ENCODE measurements at regions not wholly inside any gene's neighbourhood (a gene's known extent, or its start where the extent isn't known, plus 50 kb on each side); places are given as distances from the start of the nearest gene placed in this dataset.

DNA sequence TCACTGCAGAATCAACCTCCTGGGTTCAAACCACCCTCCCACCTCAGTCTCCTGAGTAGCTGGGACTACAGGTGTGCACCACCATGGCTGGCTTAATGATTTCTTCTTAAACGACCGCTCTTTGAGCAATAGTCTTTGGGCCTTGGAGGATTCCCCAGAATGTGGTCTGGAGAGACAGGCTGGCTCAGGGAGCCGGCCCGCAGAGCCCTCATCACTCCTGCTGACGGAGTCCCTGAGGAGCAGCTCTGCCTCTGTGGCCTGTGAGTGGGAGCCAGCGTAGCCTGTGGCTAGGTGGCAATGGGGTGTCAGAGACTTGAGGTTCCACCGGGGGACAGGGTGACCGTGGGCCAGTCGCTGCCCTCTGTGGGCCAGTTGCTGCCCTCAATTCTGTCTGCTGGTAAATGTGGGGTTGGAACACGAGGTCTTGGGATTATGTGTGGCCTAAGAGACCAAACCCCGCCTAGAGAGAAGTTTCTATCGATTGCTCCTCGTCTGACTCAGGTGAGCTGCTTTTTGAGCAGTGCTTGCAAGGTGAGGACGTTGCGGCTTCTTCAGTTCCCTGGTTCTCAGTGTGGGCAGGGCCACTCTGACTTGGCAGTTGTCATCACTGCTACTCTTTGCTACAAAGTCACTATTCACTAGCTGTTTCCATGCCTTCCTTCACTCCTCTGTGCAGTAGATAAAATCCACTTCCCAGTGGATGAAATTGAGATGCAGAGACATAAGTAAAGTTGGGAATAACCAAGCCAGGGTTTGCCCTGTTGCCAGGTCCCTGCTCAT, 124.8 kb upstream of the NECTIN1 start:
- DNase-seq (ENCODE audit: low read depth) = no peak

DNA sequence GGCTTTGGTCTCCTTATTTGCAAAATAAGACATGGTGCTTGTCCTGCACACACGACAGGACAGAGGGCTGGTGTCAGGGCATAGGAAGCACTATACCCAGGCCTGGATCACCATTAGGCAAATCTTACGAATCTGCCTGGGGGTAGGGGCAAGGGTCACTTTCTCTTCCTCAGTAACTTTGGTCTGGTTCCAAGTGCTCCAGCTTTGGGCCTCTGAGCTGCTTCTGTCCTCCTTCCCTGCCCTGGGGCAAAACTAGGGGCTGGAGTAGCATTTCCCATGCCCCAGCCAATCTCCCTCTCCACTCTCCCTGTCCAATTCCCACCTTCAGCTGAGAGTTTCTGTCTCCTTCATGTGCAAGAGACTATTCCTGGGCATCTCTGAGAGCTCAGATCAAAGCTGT, 123.7 kb upstream of the NECTIN1 start:
- no peak for DNase-seq (ENCODE audit: low read depth)

DNA sequence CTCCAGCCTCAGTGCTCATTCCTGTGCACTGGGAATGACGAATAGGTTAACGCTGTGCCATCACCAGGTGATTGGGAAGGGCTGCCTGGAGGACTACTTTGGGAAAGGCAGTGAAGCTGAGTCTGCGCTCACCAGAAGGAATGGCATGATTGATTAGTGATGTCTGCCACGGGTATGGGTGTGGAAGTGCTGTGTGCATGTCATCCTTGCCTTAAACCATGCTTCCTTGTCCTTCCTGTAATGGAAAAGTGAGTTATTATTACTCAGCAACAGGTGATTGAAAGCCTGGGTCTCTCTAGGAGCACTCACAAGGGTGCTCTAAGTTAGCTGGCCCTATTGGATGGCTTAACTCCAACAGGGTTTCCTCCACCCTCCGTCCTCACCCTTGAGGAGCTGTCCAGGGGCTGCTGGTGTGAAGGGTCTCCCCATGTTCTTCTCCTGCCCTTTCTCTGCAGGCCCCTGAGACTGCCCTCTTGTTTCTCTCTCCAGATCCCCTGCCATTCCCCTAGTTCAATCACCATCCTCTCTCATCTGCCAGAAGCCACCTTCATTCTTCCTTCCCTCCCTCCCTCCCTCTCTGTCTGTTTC, 121.9 kb upstream of the NECTIN1 start:
- DNase-seq (ENCODE audit: low read depth) = no peak

DNA sequence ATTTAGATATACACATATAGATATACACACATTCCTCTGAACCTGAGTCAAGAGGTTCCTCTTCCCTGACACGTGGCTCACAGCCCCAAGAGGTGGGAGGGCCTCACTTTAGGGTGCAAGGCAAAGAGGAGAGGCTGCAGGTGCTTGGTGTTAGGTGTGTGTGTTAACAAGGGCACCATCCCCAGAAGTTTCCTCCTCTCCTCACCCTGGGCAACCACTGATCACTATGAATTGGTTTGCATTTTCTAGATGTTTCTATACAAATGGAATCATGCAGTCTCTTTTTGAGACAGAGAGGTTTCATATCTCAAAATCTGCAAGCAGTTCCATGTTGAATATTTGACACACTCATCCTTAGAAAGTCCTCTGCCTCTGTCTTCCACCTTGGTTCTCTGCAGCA, 120.9 kb upstream of the NECTIN1 start:
- no peak for DNase-seq (ENCODE audit: low read depth)

DNA sequence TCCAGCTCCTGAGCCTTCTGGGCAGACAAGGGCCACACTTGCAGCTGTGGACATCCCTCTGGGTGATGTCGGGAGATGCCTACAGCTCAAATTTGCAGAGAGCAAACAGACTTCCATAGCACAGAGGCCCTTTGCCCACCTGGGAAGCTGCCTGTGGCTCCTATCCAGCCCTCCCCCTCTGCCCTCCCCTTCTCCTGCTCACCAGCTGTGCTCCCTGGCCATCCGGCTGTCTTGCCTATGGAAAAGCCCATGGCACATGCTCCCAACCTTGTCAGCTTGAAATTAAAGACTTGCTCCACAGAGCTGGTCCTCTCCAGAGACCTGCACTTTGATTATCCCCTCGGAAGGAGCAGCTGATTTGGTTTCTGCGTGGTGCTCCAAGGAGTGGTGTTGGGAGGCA, 118.9 kb upstream of the NECTIN1 start:
- no peak for DNase-seq (ENCODE audit: low read depth)

DNA sequence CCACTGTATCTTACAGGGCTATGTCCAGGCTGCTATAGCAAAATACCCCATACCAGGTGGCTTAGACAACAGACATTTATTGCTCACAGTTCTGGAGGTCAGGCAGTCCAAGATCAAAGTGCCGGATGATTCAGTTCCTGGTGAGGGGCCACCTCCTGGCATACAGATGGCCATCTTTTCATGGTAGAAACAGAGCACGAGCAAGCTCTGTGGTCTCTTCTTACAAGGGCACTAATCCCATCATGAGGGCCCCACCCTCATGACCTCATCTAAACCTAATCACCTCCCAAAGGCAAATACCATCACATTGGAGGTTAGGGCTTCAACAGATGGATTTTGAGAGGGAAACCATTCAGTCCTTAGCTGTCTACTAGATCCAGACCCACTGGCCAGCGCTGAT, 117.4 kb upstream of the NECTIN1 start:
- DNase-seq (ENCODE audit: low read depth) = no peak

DNA sequence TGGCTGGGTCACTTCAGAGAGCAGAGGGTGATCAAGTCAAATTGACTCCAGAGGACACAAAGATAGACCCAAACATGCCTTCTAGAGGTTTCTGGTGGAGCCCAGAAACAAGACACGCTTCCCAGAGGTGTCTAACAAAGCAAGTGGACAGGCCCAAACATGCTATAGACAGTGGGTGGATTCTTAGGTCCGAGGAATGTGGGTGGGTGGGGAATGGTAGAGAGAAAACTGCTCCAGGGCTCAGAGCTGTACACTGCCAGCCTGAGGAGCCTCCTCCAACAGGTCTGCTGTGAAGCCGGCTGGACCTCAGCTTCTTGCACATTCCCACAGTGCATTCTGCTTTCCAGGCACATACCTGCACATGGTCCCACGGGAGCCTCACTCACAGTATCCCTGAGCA, 116.8 kb upstream of the NECTIN1 start:
- DNase-seq (ENCODE audit: low read depth) = no peak

DNA sequence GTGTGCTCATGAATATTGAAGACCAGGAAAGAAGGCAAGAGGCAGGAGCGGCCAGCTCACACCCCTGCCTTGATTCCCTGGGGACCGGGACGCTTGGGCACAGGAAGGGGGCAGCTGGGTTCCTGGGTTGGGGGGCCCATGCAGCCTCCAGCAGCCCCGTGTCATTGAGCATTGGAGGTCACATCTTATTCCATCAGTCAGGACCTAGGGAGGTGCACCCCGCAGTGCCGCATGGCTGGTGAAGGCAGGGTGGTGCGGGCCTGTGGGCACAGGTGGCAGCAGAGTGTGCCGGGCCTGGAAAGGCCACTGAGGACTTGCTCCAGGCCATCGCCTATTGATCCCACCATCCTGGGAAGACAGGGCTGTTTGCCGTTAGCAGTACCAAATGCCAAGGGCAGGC, 116.3 kb upstream of the NECTIN1 start:
- DNase-seq (ENCODE audit: low read depth) = no peak

DNA sequence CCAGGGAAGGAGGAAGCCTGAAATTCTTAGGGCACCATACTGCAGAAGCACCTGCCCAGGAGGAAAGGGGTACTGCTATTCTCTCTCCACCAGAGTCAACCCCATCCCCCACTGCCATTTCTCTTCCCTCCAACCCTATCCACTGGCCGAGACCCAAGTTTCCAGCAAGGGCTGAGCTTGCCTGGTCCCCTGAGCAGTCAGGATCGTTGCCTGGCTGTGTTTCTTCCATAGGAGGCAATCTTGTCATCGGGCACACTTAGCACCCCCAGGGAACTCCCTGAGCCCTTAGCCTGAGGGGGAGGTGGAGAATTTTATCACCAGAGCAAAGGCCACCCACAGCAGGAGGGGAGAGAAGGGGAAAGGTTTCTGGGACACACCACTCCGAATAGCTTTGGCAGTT, 115.8 kb upstream of the NECTIN1 start:
- DNase-seq (ENCODE audit: low read depth) = no peak

DNA sequence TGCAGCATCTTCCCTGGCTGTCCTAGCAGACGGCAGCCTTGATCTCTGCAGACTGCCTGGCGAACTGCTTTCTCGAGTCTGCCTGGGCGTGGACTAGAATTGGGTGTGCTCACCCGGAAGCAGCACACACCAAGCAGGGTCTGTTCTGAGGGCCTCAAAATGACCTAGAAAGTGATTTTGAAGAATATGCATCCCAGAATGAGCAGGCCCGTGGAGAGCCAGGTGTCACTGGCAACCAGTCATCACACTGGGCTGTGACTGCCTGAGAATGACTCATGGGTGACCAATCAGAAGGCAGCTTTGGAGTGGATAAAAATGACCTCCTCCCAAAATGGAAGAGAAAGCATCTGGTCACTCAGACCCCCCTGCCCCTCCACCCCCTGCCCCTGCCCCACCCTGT, 114.9 kb upstream of the NECTIN1 start:
- no peak for DNase-seq (ENCODE audit: low read depth)

DNA sequence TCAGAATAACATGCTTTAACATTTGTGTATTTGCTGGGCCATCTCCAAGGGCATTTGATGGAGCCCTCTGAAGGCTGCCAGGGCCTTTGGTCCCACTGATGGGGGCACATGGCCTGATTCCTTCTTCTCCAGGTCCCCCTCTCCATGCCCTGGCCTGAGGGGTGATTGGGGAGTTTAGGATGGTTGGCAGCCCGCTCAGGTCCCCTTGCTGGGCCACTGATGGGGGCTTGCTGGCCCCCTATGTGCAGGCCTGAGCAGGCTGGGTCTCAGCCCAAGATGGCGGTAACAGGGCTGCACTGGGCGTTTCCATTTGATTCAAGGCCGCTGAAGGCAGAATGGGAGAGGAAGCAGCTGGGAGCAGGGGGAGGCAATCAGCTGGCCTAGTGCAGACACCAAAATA, 113.7 kb upstream of the NECTIN1 start:
- no peak for DNase-seq (ENCODE audit: low read depth)

DNA sequence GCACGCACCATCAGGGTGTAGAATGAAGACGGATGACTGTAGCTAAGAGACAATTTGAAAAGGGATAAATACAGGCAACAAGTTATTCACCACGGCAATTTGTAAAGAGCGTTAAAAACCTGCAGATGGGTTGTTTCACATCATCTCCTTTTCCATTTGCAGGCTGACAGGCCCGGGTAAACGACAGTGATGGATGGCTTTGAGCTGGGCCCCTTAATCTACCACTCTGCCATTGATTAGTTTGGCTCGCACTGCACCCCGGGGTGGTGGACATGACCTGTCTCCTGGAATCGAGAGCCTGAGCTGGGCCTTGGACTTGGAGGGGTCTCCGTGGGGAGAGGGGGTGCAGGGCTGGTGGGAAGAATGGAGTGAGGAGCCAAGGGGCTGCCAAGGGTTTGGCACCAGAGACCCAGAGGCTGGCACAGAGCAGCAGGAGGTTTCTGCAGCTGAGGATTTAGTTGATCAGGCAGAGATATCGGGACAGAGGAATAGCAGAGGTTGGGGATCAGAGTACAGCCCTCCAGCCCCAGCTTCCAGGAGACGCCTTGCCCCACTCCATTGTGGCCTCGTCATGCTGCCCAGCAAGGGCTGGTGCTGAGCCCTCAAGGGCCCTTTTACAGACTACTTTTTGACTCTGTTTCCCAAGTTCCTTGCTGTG, 110.6 kb upstream of the NECTIN1 start:
- DNase-seq (ENCODE audit: low read depth) = no peak

DNA sequence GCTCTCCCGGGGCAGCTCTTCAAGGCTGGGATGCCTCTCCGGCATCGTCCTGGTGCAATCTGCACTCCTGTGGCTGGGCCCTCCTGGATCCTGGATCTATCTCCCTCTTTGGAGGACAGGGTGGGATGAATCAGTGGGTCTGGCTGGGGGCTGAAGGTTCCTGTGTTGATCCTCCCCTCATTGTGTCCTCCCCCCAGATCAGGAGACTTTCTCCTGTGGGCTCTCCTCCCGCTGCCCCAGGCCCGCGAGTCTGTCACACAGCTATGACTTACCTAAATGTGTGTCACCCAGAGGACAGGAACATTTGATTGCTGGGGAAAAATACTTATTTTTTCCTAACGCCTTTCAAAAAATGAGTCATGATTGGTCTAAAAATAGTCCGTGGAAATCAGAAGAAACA, 106.8 kb upstream of the NECTIN1 start:
- no peak for DNase-seq (ENCODE audit: low read depth)

DNA sequence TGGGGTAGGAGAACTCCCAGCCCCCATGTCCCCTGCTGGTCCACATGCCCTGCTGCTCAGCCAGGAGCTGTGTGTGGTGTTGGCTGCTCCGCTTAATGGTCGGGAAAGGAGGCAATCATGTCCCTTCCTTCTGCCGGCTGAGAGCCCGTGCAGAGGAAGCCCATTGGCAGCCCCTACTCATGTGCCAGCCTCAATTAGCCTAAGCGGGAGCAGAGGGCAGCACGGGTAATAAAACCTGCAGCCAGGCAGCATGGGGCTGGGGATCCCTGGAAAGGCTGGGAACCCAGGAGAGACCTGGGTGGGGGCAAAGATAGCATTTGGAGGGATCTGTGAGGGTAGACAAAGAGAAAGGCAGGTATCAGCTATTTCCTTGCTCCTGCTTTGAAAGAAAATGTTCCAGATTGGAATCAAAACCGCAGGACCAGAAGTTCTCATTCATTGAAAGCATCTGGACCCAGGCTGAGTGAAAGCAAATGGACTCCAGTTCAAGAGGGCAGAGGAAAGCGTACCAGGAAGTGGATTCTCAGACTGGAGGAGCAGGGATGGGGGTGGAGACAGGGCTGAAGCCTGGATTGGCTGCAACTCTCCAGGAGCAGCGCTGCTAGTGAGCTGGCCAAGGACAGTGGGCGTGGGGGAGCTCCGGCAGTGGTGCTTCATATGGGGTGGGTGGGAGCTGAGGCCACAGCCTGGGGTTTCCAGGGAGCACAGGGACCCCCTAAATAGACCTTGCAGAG, 103.4 kb upstream of the NECTIN1 start:
- peak; percentile 7 for DNase-seq (ENCODE audit: low read depth)

DNA sequence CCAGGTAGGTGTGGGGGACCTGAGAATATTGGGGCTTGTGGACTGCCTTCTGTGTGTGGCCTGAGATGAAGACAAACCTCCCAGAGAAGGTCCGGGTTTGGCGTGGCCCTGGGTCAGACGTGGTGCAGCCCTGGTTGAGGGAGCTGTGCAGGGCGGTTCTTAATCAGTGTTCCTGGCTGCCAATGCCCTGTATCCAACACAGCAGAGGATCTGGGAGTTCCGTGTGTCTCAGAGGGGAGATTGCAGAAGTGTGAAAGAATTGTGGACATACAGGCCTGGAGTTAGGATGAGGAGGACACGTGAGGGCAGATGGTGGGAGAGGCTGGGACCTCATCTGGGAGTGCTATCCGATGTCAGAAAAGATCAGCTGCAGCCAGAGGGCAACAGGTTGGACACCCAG, 102.0 kb upstream of the NECTIN1 start:
- DNase-seq (ENCODE audit: low read depth) = no peak

DNA sequence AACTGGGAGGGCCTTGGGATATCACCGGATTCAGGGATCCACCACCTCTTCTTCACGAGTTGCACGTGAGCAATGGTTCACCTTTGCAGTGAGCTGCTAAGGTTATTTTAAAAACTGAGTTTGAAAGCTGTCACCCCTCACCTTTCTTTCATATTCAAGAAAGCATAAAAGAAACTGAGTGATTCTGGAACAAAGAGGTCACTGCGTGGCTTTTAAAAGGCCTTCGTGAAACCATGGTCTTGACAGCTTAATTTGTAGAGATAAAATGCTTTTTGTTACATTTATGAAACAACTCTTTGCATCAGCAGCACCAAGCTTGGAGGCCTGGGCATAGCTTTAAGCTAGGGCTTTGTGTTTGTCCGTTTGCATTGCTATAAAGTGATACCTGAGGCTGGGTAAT, 101.4 kb upstream of the NECTIN1 start:
- DNase-seq (ENCODE audit: low read depth) = no peak

DNA sequence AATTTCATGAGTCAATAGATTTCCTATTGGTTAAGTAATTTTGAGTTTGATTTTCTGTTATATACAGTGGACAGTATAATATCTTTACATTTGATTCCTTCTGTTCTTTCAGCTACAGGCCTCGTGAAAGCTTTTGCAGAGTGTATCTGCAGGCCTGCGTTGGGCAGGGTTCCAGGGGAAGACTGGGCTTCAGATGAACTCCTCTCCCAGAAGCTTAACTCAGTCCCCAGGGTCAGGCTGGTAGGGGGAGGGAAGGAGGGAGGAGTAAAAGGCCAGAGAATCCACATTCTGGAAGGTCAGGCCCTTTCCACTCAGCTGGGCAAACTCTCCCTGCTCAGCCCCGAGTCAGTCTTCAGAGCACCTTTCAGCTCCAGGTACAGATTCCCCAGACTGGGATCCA, 100.4 kb upstream of the NECTIN1 start:
- DNase-seq (ENCODE audit: low read depth) = no peak

DNA sequence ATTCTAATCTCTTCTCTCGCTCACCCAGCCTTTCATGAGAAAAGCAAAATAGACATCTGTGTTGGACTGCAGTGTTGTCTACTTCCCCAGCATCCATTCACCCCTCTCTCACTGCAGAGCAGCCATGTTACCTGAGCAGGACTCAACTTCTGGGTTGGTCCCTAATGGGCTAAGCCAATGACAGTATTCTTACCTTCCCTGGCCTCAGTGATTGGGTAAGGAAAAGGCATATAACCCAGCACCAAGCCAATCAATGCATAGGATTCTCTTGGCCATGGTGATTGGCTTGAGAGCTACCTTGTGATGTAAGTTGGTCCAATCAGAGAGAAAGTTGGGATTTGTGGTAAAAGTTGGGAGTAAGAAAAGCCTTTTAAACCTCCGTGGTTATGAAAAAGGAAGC, 99.8 kb upstream of the NECTIN1 start:
- DNase-seq (ENCODE audit: low read depth) = no peak

DNA sequence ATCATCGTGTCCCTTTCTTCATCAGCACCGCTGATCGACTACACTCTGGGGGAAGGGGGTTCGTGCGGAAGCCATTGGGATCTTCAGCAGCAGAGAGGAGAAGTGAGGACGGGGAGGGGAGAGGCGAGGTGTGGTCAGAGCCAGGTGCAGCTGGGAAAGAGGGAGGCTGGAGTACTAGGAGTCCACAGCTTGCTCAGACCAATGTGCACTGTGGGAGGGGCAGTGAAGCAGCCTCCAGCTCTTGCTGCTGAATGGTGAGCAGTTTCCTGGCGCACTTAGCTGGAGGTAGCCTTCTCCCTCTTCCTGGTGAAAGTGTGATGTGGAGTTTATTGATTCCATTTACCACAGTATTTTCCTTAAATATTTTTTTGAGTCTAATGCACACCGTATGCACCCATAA, 99.0 kb upstream of the NECTIN1 start:
- no peak for DNase-seq (ENCODE audit: low read depth)

DNA sequence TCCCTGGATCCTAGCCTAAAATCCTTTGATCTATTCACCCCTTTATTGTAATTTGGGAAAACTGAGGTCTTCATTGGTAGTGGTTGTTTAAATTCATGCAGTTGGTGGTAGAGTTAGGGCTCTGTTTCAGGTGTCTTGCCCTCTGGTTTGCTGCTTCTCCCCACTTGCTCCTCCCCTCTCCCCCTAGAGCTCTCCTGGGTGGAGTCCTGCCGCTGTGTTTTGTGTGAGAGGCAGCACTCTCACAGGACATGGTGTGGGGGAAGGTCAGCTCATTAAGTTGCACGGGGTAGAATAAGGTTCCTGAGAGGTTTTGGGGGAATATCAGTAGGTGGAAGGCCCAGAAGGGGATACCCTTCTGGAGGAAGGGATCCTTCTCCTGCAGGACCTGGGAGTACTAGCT, 98.1 kb upstream of the NECTIN1 start:
- DNase-seq (ENCODE audit: low read depth) = no peak

DNA sequence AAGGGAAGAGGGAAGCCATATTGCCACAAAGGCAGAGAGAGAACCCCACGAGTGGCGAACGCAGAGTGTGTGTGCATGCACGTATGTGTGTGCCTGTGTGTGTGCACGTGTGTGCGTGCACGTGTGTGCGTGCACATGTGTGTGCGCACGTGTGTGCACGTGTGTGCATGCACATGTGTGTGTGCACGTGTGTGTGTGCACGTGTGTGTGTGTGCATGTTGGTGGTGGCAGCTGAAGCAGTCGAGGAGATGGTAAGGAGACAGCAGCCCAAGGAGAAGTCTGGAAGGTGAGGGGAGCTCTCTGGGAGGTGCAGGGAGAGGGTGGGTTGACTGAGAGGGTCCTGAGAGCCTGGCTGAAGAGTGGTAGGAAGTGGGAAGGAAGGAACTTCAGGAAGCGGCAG, 94.1 kb upstream of the NECTIN1 start:
- DNase-seq (ENCODE audit: low read depth) = no peak

DNA sequence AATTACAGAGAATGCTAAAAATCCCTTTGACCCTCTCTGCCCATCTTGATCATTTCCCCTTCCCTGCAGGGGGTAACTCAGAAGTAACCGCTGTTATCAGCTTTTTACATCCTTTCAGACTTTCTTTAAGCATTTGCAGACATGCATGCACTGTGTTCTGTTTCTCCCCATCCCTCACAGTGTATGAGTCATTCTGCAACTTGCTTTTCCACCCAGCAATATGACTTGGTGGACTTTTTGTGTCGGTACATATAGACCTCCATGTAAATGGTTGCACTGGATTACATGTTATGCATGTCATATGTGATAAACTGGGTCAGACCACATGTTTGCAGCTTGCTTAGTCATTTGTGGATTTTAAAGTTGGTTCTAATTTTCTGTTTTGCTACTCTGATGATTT, 87.7 kb upstream of the NECTIN1 start:
- DNase-seq (ENCODE audit: low read depth) = no peak

DNA sequence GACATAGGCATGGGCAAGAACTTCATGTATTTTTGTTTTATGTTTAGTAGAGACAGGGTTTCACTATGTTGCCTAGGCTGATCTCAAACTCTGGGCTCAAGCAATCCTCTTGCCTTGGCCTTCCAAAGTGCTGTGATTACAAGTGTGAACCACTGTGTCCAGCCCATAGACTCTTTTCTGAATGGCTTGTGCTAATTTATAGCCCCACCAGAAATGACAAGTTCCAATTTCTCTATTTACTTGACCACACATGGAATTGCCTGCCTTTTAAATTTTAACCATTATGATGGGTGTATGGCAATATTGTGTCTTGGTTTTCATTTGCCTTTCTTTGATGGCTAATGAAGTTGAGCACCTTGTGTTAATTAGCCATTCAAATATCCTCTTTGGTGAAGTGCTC, 85.8 kb upstream of the NECTIN1 start:
- DNase-seq (ENCODE audit: low read depth) = no peak

Measured in GM04503 (cell line).